Chondrocyte (in vitro differentiated cells): ENCODE measurements at regions not wholly inside any gene's neighbourhood (a gene's known extent, or its start where the extent isn't known, plus 50 kb on each side); places are given as distances from the start of the nearest gene placed in this dataset.

ENCODE experiments used
- DNase-seq: peaks from one replicate; pipeline ENCODE4 v3.0.0; 2021; ENCODE audit warnings: mixed read lengths, low spot score
- H3K27ac Mint-ChIP-seq: one replicate; pipeline ENCODE4 v1.8.0; 2021; ENCODE audit warnings: mild to moderate bottlenecking, moderate library complexity, mixed read lengths; ENCODE audit not compliant: unreplicated experiment
- H3K27me3 Mint-ChIP-seq: 2 replicates; pipeline ENCODE4 v1.8.0; 2021; ENCODE audit warnings: low read depth, mixed read lengths
- H3K36me3 Mint-ChIP-seq: 2 replicates; pipeline ENCODE4 v1.8.0; 2021; ENCODE audit warnings: low read depth, mixed read lengths
- H3K4me1 Mint-ChIP-seq: 2 replicates; pipeline ENCODE4 v1.8.0; 2021; ENCODE audit warnings: low read depth, mild to moderate bottlenecking, mixed read lengths
- H3K4me3 Mint-ChIP-seq: one replicate; pipeline ENCODE4 v1.8.0; 2021; ENCODE audit warnings: mild to moderate bottlenecking, moderate library complexity, mixed read lengths; ENCODE audit not compliant: unreplicated experiment
- H3K9me3 Mint-ChIP-seq: 2 replicates; pipeline ENCODE4 v1.8.0; 2021; ENCODE audit warnings: low read depth, mixed read lengths
- TF ChIP-seq, protein P1 (sequence below): fragments of 200-600 bp; sonication (generic); IDR thresholded peaks from 2 replicates; pipeline ENCODE4 v1.5.0; 2021; ENCODE audit warnings: antibody characterized with exemption, mild to moderate bottlenecking, moderate library complexity

DNA sequence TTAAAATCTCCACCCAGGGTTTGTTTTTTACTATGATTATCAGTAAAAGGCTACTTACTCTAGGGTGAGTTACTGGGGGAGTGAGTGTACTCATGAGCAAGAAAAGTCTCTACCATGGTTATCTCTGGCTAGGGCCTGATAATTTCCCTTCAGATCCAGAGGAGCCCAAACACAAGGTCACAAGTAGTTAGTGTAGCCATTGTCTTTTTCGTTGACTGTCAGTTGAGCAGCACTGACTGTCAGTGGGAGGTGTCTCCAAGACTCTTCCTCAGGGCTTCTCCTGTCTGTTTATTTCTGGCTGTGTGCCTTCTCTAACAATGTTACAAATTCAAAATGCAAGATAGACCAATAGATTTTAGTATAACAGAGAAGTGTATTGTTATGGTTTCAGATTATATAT is 181.2 kb upstream of the MIS18BP1 start:
- H3K27me3 Mint-ChIP-seq: peaks cover 13% of the 10 kb centered on the region
- H3K36me3 Mint-ChIP-seq: no peaks in the 10 kb centered on the region
- TF ChIP-seq, protein P1, sequence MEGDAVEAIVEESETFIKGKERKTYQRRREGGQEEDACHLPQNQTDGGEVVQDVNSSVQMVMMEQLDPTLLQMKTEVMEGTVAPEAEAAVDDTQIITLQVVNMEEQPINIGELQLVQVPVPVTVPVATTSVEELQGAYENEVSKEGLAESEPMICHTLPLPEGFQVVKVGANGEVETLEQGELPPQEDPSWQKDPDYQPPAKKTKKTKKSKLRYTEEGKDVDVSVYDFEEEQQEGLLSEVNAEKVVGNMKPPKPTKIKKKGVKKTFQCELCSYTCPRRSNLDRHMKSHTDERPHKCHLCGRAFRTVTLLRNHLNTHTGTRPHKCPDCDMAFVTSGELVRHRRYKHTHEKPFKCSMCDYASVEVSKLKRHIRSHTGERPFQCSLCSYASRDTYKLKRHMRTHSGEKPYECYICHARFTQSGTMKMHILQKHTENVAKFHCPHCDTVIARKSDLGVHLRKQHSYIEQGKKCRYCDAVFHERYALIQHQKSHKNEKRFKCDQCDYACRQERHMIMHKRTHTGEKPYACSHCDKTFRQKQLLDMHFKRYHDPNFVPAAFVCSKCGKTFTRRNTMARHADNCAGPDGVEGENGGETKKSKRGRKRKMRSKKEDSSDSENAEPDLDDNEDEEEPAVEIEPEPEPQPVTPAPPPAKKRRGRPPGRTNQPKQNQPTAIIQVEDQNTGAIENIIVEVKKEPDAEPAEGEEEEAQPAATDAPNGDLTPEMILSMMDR: no peak
- DNase-seq: no peak
- H3K27ac Mint-ChIP-seq: no peak overlapping the region
- peaks cover 5% of the 10 kb centered on the region for H3K9me3 Mint-ChIP-seq
- no peak overlapping the region for H3K4me3 Mint-ChIP-seq
- no peaks in the 10 kb centered on the region for H3K4me1 Mint-ChIP-seq

DNA sequence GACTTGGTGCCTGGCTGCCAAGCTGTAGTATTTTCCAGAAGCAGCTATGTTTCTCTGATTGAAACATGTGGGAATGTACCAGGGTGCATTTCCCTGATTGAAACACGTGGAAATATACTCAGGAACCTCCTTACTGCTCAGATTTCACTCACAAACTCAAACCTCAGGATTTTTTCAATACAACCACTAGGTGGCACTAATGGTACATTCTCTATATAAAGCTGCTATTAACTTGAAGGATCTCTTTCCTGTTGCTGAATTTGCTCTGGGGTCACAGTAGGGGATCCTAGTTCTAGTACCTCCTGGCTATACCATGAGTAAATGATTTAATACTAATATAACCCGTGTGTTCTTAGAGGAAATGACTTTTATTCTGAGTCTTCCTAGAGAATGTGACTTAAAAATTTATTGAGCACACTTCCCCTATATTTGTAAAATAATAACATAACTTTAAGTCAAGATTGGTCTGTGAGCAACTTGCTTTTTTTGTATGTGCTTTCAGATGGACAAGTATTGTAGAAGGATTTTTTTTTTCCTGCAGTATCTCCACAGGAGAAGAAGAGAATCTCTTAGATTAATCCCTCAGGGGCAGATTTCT is 173.8 kb upstream of the MIS18BP1 start:
- DNase-seq: no peak
- Mint-ChIP-seq H3K9me3 (peaks cover 6% of the 10 kb centered on the region), H3K27me3 (peaks cover 7% of the 10 kb centered on the region), H3K36me3 (no peaks in the 10 kb centered on the region), H3K27ac (no peak overlapping the region), H3K4me3 (no peak overlapping the region), H3K4me1 (no peaks in the 10 kb centered on the region)
- TF ChIP-seq, protein P1: peak; percentile 87

DNA sequence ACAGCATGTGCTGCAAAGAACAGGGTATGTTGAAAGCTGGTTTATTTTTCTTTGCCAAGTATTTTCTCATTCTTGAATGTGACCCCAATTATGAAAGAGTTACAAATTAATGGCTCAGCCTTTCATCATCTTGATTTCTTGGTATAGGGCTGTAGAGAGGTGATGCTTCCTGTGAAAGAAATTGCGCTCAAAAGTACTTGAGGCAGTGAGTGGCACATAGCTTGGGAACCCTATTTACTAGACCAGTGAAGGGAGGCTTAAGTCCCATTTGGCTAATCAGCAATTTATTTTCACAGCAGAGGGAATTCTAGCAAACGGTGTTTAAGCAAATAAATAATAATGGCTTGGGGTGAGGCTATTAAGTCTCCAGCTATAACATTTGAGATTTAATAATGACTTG is 153.9 kb upstream of the MIS18BP1 start:
- no peaks in the 10 kb centered on the region for H3K4me1 Mint-ChIP-seq

DNA sequence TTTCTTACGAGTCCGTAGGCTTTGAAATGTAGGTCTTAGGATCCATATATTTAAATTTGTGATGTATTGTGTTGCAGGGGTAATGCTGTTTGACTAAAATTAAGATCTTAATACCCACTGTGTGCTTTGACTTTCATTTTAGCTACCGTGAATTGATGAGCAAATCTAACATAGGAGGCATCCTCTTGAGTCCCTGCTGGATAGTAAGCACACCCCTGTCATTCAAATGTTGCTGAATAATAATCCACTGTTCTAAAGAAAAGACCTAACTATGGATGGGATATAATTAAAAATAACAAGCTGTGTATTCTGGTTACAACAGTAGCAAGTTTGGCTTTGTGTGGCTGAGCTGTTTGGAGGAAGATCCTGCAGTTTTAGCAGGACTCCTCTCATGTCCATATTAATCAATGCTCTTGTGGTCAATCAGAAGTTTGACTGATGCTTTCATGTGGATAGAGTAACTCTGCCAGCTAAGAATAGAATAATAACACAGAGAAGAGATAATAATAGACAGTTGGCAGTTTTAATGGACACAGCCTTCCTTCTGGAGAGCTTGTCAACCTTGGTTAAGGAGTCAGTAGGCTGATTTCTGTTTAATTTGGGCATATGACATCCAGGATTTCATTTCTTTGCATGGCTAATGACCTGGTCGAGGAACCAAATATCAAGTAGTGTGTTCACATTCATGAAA is 148.1 kb upstream of the MIS18BP1 start:
- H3K4me3 Mint-ChIP-seq: no peak overlapping the region
- H3K9me3 Mint-ChIP-seq: peaks cover 5% of the 10 kb centered on the region
- no peaks in the 10 kb centered on the region for H3K36me3 Mint-ChIP-seq
- H3K4me1 Mint-ChIP-seq: no peaks in the 10 kb centered on the region
- peaks cover 8% of the 10 kb centered on the region for H3K27me3 Mint-ChIP-seq
- no peak for DNase-seq
- no peak overlapping the region for H3K27ac Mint-ChIP-seq
- TF ChIP-seq, protein P1: no peak

More for the DNA sequence above, 153.9 kb upstream of the MIS18BP1 start:
- H3K27me3 Mint-ChIP-seq: no peaks in the 10 kb centered on the region
- no peaks in the 10 kb centered on the region for H3K36me3 Mint-ChIP-seq
- TF ChIP-seq, protein P1: no peak
- H3K9me3 Mint-ChIP-seq: peaks cover 15% of the 10 kb centered on the region
- no peak for DNase-seq
- no peak overlapping the region for H3K4me3 Mint-ChIP-seq
- no peak overlapping the region for H3K27ac Mint-ChIP-seq

DNA sequence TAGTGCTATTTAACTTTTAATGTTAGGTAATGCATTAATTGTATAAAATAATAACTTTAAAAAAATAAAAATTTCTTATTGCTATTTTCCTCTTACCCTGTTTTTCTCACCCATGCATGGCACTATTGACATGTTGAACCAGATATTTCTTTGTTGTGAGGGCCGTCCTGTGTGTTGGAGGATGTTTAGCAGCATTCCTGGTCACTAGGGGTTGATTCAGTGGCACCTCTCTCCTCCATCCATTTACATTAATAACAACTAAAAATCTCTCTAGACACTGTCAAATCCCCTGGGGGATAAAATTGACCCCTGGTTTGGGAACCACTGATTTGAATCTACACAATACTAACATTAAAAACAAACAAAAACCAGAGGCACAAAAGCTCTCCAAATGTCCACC is 147.5 kb upstream of the MIS18BP1 start:
- Mint-ChIP-seq H3K4me1 (no peaks in the 10 kb centered on the region), H3K27me3 (peaks cover 8% of the 10 kb centered on the region), H3K4me3 (no peak overlapping the region), H3K9me3 (peaks cover 5% of the 10 kb centered on the region), H3K27ac (no peak overlapping the region), H3K36me3 (no peaks in the 10 kb centered on the region)
- DNase-seq: no peak
- TF ChIP-seq, protein P1: no peak
